ENCODE measurements at regions not wholly inside any gene's neighbourhood (a gene's known extent, or its start where the extent isn't known, plus 50 kb on each side); places are given as distances from the start of the nearest gene placed in this dataset.
"Not testable (repeated sequence)": the region's sequence is repeated elsewhere in the genome, so short reads cannot be mapped to it uniquely, and the experiment has no call there.

DNA sequence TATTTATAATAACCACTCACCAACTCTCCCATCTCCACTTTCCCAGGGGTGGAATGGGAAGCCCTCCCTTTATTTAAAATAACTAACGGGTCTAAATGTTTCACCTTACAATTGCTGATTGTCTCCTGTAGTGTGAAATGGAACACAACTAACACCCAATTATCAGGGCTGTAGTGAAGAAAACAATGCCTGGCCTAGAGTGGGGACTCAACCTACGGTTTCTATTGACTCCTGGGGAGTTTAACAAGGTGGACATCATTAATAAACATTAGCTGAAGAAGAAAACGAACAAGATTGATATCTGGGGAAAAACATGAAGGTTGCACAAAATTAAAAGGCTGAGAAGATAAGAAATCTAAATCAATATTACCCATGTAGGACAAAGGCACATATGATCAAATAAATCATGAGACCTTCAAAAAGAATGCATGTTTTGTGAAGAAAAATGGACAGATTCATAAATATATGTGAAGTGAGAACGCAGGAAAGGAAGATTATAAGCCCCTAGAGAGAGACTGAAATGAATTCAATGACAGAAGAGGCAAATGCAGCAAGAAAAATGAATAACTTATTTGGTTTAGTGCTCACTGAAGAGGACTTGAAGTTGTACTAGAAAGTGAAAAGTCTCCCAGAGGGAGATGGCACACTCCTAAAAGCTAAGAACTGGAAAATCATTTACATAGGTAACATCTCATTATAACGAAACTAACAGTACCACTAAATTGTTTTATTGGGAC, 593.0 kb upstream of the AADAT start:
- no peak for DNase-seq

DNA sequence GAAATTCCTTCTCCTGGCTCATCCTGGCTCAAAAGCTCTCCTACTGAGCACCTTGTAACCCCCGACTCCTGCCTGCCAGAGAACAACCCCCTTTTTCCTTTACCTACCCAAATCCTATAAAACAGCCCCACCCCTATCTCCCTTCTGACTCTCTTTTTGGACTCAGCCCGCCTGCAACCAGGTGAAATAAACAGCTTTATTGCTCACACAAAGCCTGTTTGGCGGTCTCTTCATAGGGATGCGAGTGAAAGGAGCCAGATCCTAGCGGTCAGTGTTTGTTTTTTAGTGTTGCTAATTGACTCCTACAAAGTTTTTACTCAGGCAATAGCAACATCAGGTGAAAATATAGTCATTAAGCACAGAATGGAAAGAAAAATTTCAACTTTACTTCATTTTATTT, 592.3 kb upstream of the AADAT start:
- DNase-seq: not testable (repeated sequence)

DNA sequence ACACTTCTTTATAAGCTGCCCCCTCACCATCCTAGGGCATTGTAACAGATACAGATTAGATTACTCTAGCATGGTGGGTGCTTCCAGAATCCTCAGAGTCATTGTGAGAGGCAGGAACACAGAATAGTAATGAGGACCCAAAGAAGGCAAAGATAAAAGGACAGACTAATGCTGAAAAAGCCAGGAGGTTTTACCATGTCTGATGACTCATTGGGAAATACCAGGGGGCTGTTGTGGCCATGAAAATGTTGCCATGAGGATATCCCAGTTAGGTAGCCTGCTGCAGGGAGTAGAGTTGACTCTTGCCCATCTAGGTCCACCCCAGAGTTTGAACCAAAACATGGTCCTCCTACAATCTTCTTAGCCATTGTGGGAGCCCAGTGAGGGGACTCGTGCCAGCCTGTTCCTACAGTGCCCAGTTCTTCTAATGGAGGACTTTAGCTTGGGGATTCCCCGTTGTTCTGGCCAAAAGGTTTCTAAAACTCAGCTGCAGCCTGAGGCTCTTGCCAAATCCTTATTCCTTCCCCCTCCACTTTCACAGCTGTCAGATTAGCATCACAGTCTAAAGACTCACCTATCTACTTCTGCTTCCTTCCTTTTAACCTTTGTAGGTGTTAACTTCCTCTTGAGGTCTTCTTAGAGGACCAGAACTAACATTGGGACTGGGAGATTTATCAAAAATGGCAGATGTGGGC, 586.0 kb upstream of the AADAT start:
- no peak for DNase-seq

DNA sequence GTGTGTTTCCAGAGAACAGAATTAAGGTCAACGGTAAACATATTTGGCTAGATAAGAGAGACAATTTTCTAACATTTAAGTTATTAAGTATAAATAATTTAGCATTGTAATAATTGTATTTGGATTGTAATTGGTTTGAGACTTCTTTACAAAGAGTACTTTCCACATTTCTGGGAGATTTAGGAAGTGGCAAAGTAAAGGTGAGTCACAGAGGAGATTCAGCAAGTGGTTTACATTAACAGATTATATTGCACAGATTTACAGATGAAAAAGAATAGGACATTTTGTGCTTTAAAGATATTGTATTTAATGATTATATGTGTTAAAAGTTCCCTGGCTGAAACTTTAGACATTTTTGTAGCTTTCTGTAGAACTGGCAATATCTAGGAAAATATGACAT, 584.4 kb upstream of the AADAT start:
- no peak for DNase-seq

DNA sequence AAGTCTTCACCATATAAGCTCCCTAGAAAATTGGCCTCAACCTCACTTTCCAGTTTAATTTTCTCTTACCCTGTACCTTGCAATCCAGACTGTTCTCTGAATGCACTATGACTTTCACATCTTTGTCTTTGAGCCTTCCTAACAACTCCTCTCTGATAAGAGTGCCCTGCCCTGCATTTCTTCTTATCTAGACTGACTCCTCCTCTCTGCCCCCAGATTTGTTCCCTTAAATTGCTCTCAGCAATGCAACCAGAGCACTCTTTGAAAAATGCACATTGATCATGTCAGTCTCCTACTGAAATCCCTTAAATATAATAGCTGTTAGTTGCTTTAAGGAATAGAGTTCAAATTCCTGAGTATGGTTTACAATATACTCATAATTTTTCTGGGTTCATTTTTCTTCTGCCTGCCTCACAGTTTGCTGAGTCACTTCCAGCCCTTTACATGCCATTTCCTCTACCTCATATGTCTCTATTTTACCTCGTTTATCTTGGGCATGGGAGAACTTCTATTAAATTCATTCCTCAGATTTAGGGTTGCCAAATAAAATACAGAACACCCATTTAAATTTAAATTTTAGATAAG, 582.7 kb upstream of the AADAT start:
- no peak for DNase-seq

DNA sequence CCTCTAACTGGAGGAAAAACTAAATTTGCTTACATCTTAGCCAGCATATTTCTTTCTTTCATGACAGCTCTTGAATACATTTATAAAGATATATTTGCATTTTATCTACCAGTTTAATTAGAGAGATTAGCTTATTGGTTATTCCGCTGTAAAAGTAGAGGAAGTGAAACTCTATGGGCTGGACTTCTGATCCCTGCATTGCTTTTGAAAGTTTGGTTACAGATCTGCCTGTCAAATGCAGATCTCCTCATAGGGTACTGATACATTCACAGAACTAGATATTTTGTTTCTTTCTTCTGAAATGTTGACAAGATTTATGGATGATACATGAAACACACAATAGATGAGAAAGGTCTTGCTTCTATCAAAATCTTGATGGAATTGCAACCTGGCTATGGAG, 581.4 kb upstream of the AADAT start:
- no peak for DNase-seq

DNA sequence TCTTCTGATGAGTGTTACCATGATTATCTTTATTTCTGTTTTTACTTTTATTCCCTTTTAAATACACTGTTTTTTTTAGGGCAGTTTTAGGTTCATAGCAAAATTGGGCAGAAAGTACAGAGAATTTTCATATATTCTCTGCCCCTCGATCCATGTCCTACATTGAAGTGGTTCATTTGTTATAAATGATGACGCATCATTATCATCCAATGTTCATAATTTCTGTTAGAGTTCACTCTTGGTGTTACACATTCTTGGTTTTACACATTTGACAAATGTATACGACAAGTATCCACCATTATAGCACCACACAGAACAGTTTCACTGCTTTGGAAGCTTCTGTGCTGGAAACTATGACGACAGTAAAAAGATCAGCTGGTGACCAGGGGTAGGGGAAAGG, 578.1 kb upstream of the AADAT start:
- no peak for DNase-seq

DNA sequence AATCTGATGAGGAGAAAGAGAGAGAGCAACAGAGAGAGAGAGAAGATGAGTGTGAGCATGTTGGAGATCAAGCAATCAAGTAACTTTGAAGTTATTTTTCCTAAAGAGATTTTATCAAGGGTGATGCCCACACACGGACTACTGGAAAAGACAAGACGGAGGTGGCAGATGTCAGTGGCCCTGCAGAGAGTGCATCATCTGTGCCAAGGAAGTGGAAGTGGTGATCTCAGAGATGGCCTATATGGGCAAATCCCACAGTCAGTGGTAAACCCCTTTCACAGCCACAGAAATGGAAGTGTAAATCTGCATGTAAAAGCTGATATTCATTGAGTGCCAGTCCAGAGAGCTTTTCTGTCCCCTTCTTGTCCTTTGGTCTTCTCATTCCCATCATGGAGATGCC, 577.2 kb upstream of the AADAT start:
- no peak for DNase-seq

DNA sequence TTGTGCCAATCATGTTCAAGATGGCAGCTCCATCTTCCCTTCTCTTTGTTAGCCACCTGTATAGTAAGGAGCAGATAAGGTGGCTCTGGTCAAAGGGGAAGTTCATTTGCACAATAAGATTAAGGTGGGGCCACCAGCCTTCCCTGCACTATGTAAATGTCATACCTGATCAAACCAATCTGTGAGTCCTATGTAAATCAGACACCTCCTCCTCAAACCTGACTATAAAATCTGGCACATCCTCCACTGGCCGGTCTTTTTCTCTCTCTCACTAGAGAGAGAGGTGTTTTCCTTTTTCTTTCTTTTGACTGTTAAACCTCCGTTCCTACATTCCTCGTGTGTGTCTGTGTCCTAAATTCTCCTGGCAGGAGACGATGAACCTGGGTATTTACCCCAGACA, 572.5 kb upstream of the AADAT start:
- no peak for DNase-seq

DNA sequence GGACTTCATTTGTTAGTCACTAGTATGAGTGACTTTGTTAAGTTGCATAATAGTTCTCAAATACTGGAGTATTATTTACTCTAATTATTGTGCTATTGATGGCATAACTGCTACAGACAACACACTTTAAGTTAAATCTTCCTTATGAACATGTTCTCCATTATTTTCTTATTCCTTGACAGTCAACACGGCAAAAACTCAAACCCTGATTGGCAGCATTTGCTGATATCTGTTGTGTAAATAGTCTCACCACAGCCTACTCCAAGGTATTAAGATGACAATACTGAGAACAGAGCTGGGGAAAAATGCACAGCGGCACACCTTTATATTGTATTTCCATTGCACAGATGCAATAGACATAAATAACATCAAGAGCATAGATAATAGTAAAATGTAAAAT, 568.0 kb upstream of the AADAT start:
- DNase-seq: no peak

DNA sequence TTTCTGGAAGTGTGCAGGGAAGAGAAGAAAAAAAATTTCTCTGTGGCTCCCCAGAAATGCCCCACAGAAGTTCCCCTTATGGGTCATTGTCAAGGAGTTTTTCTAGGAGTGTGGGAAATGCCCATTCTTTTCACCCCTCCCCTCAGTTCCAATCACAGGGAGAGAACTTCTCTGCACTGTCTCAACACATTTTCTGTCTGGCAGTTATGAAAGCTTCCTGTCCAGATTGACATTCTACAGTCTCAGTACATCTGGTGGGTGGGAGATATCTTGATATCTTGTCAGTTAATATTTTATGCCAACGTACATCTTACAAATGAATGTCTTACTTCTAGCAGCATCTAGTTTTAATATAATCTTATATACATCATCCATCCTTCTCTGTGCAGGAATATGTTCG, 566.8 kb upstream of the AADAT start:
- no peak for DNase-seq

DNA sequence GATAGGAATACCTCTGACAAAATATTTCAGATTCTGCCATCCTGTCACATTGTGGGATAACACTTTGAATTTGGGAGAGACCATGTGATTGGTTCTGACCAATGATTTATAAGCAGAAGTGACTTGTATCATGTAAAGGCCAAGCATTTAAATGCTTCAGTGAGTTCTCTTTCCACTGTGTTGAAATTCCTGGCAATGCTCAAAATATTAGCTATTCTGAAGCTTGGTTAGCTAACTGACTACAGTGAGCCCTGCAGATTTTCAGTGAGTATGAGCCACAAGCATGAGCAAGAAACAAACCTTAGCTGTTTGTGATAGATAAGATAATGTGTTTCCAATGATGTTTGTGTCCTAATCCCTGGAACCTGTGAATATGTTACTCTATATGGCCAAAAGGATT, 562.8 kb upstream of the AADAT start:
- DNase-seq: no peak

DNA sequence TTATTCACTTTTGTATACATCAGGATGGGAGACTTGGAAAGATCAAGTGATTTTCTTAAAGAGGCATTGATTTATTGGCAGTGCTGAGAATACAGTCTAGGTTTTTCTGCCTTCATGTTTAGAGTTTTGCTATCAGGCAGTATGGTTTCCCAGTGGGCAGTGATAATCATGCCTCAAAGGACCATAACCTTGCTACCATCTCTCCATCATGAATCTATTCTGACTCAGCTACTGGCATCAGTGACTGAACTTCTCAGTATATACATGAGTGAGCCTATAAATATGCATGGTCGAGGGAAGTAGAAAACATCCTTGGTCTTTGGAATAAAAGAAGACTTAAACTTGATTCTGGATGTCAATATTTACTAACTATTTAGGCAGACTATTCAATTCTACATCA, 562.0 kb upstream of the AADAT start:
- no peak for DNase-seq

DNA sequence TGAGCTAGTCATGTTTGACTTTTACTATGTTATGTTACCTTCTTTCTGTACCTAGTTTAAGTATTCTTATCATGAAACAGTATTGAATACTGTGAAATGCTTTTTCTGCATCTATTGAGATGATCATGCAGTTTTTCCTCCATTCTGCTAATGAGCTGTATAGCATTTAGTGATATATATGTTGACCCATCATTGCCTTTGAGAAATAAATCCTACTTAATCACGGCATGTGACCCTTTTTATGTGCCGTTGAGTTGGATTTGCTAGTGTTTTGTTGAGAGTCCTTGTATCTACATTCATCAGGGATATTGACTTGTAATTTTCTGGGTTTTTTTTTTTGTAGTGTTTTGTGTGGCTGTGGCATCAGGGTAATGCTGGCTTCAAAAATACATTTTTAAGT, 537.7 kb upstream of the AADAT start:
- no peak for DNase-seq

DNA sequence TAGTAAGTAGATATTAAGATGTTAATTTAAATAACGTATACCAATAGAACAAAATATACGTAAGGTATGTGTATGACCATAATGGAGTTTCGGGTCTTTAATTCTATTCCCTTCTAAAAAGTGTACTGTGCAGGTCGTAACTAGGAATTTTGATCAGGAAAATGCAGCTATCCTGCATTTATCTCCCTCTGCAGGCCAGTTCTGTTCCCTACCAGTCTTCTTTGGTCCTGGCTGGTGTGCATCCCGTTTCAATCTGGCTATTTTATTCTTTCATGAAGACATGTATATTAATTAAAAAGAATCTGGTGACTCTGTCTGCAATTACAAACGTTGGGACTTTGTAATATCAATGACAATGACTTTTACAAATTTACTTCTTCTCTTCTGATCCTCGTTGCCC, 534.1 kb upstream of the AADAT start:
- DNase-seq: no peak

DNA sequence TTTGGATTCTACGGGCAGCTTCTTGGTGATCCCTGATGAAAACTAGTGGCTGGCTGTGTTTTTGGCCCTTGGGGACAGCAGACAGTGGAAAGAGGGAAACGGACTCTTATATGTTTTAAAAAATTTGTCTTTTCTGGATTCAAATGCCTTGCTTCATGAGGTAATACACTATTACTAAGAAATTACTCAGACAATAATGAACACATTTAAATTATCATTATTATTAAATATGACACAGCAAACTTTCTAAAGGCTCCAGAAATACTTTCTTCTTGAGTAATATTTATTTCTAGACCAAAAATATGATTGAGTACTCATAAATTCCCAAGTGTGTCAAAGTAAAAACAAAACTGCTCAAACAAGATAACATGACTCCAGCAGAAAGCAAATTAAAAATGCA, 520.7 kb upstream of the AADAT start:
- DNase-seq: no peak

DNA sequence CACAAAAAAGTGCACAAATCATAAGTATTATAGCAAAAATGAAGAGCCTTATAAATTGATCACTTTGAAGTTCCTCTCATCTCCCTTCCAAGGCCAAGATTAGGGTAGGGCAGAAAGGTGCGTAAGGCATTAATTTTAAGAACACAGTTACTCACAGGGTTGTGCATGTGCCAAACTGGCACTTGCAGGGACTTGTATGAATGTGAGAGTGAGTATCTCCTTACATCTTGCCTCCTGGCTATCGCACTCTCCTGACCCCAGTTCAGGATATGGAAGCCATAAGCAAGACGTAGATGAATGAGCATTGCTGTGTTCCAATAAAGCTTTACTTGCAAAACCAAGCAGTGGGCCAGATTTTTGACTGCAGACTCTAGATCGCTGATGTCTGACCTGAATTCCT, 510.1 kb upstream of the AADAT start:
- no peak for DNase-seq

DNA sequence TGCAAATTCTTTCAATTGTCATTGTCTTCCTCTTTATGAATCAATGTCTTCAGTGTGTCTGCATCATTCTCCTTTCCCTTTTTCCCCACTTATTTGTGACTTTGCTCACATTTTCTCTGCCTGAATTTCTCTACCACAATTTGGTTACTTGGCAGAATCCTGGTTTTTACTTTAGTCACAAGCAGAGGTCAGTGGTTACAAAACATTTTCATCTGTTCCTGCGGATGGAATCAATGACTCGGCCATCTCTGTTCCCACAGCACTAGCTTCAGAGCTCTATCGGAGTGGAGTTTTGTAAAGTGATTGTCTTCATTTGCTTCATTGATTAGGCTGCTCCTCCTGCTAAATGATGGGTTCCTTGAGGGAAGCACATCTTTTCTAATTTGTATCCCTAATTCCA, 501.3 kb upstream of the AADAT start:
- no peak for DNase-seq

DNA sequence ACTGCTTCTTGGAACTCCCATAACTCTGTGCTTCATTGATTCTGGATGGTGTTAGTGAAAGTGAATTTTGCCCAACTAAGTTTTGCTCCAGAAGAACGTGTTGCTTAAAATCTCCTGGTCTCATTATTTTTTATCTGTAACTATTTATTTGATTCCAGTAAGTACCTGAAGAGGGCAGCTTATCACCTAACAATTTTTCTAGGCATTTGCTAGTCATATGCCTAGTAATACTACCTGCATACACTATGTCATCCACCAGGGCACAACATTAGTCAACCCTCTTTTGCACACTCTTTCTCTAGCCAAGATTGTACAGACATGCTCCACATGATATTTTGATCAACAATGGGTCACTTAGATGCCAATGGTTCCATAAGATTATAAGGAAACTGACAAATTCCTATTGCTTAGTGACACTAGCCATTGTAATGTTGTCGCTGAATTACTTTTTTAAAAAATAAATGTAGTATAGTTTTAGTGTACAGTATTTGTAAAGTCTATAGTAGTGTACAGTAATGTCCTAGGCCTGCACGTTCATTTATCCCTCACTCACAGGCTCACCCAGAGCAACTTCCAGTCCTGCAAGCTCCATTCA, 499.9 kb upstream of the AADAT start:
- no peak for DNase-seq

DNA sequence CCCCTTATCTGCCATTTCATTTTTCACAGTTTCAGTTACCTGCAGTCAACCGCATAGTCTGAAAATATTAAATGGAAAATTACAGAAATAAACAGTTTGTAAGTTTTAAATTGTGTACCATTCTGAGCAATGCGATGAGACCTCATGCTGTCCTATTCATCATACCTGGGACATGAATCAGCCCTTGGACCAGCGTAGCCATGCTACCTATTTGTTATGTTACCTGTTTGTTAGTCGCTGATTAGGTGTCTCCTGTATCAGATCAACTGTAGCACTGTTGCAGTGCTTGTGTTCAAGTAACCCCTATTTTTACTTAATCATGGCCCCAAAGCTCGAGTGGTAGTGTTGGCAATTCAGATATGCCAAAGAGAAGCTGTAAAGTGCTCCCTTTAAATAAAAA, 492.2 kb upstream of the AADAT start:
- DNase-seq: no peak

DNA sequence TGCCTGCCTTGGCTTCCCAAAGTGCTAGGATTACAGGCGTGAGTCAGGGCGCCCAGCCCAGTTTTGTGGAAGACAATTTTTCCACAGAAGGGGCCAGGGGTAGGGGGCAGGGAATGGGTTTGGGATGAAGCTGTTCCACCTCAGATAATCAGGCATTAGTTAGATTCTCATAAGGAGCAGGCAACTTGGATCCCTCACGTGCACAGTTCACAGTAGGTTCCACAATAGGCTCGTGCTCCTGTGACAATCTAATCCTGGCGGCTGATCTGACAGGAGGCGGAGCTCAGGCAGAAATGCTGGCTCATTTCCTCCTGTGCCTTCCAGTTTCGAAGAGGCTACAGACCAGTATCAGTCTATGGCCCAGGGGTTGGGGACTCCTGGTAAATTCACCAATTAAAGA, 491.6 kb upstream of the AADAT start:
- no peak for DNase-seq

DNA sequence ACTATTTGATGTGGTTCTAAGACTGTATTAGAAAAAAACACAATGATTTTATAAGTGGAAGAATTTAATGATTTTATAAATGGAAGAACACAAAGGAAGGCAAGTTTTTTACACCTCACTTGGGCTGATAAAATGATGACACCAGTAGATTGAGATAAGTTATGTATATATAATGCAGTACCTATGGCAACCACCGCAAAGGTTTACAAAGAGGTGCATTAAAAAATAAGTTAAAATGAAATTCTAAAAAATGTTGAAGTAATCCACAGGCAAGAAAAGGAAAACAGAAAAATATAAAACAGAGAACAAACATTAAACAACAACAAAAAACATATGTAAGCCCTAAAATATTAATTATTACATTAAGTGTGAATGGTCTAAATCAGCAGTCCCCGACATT, 490.9 kb upstream of the AADAT start:
- DNase-seq: no peak

DNA sequence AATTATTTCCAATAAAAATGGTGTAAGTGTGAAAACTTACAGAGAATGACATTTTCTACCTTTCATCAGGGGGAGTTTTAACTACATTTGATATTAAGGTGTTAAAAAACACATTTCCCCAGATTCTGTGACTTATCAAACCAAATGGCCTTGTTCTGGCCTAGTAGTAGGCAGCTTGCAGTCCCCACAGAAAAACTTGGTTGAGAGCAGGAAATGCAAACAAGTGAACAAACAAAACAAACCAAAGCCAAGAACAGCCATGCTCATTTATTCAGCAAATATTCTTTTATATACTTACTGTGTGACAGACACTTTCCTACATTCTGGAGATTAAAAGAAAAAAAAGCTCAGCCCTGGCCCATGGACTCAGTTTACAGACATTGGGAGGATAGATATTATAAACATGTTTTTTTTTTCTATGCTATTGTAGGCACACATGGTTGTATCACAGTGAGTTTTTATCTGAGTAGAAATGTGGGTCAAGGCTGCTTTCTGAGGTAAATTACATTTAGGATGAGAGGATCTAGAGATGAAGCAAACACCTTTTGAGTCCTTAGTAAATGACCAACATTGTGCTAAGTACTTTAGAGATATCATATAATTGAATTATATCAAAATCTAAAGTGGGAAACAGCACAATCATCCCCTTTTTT, 449.2 kb upstream of the AADAT start:
- DNase-seq: no peak
